Osteoblast (primary cell): ENCODE measurements at regions not wholly inside any gene's neighbourhood (a gene's known extent, or its start where the extent isn't known, plus 50 kb on each side); places are given as distances from the start of the nearest gene placed in this dataset.

ENCODE experiments used
- DNase-seq: peaks from one replicate; pipeline ENCODE4 v3.0.0; 2011; ENCODE audit warnings: low spot score, mixed read lengths; ENCODE audit not compliant: insufficient read length; ENCODE audit errors: missing footprints
- H2AFZ ChIP-seq: 2 replicates; pipeline ENCODE4 v1.6.0; 2011; ENCODE audit warnings: mild to moderate bottlenecking, low read length
- H3K27ac ChIP-seq: 2 replicates; pipeline ENCODE4 v1.5.1; 2011; ENCODE audit warnings: mild to moderate bottlenecking, low read depth, low read length, moderate library complexity
- H3K27me3 ChIP-seq: 2 replicates; pipeline ENCODE4 v1.6.0; 2012; ENCODE audit warnings: mild to moderate bottlenecking, control low read depth, inconsistent platforms, low read length, moderate library complexity; ENCODE audit not compliant: insufficient read depth
- H3K36me3 ChIP-seq: 2 replicates; pipeline ENCODE4 v1.5.1; 2011; ENCODE audit warnings: mild to moderate bottlenecking, low read length, control low read depth, moderate library complexity; ENCODE audit not compliant: insufficient read depth
- H3K4me1 ChIP-seq: 2 replicates; pipeline ENCODE4 v1.5.1; 2011; ENCODE audit warnings: mild to moderate bottlenecking, low read length, control low read depth, moderate library complexity; ENCODE audit not compliant: insufficient read depth
- H3K4me2 ChIP-seq: 2 replicates; pipeline ENCODE4 v1.6.0; 2011; ENCODE audit warnings: mild to moderate bottlenecking, low read length; ENCODE audit not compliant: insufficient read depth
- H3K4me3 ChIP-seq: fragments of 200-600 bp; sonication (generic); 3 replicates; pipeline ENCODE4 v1.5.1; 2012; ENCODE audit warnings: mild to moderate bottlenecking, low read length, inconsistent platforms; ENCODE audit not compliant: insufficient read depth
- H3K79me2 ChIP-seq: 2 replicates; pipeline ENCODE4 v1.6.0; 2012; ENCODE audit warnings: mild to moderate bottlenecking, low read length, control low read depth, inconsistent platforms; ENCODE audit not compliant: insufficient read depth
- H3K9me3 ChIP-seq: 2 replicates; pipeline ENCODE4 v1.5.1; 2011; ENCODE audit warnings: low read depth, low read length, control low read depth
- H4K20me1 ChIP-seq: 2 replicates; pipeline ENCODE4 v1.6.0; 2012; ENCODE audit warnings: mild to moderate bottlenecking, low read length, control low read depth; ENCODE audit not compliant: insufficient read depth
- TF ChIP-seq, protein P1 (sequence below): IDR thresholded peaks from 2 replicates; pipeline ENCODE4 v1.5.1; 2011; ENCODE audit warnings: mild to moderate bottlenecking, low read depth, low read length, moderate library complexity; ENCODE audit errors: extremely low read depth

DNA sequence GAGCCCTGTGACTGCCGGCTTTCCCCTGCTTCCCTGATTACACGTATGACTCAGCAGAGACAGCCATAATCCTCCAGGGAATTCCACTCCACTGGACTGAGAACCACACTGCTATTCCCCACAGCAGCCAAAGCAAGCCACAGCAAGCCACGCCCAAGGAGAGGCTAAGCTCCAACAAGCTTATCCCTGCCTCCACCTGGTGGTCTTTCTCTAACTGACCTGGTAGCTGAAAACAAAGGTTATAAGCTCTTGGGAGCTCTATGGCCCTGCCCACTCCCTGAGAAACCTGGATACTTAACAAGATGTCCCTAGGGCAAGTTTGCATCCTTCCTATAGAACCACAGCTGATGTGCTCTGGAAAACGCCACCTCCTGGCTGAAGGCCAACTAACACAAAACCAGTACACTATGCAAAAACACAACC is 613.7 kb upstream of the CDH18 start:
- TF ChIP-seq, protein P1, sequence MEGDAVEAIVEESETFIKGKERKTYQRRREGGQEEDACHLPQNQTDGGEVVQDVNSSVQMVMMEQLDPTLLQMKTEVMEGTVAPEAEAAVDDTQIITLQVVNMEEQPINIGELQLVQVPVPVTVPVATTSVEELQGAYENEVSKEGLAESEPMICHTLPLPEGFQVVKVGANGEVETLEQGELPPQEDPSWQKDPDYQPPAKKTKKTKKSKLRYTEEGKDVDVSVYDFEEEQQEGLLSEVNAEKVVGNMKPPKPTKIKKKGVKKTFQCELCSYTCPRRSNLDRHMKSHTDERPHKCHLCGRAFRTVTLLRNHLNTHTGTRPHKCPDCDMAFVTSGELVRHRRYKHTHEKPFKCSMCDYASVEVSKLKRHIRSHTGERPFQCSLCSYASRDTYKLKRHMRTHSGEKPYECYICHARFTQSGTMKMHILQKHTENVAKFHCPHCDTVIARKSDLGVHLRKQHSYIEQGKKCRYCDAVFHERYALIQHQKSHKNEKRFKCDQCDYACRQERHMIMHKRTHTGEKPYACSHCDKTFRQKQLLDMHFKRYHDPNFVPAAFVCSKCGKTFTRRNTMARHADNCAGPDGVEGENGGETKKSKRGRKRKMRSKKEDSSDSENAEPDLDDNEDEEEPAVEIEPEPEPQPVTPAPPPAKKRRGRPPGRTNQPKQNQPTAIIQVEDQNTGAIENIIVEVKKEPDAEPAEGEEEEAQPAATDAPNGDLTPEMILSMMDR: no peak
- DNase-seq: no peak
- H3K9me3 ChIP-seq: peaks cover 5% of the 10 kb centered on the region
- H3K4me1 ChIP-seq: no peaks in the 10 kb centered on the region
- no peak overlapping the region for H3K4me2 ChIP-seq
- no peaks in the 10 kb centered on the region for H4K20me1 ChIP-seq
- no peaks in the 10 kb centered on the region for H3K36me3 ChIP-seq
- H3K27me3 ChIP-seq: no peaks in the 10 kb centered on the region
- H3K27ac ChIP-seq: no peak overlapping the region
- no peak overlapping the region for H3K4me3 ChIP-seq
- H2AFZ ChIP-seq: no peak overlapping the region
- H3K79me2 ChIP-seq: no peaks in the 10 kb centered on the region

DNA sequence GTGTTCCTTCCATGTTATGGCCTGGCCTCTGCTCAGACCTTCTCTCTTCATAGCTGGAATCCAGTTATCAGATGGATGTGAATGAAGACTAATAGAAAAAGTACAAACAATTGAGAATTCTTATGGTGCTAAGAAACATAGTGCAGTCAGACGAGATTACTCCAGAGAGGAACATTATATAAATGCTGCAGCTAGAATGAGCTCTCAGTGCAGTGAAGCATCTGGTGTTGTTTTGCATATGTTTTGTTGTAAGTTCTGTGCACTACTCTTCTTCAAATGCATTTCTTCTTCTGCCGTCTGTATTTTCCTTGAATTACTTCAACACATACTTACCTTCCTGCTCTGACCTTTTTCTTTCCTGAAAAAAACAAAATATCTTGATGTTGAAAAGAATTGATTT is 602.4 kb upstream of the CDH18 start:
- Histone ChIP-seq H2AFZ (no peak overlapping the region), H3K36me3 (no peaks in the 10 kb centered on the region), H3K27me3 (no peaks in the 10 kb centered on the region), H3K79me2 (no peaks in the 10 kb centered on the region), H3K9me3 (peaks cover 2% of the 10 kb centered on the region), H3K4me2 (no peak overlapping the region), H3K4me1 (no peaks in the 10 kb centered on the region), H3K27ac (no peak overlapping the region), H3K4me3 (no peak overlapping the region), H4K20me1 (no peaks in the 10 kb centered on the region)
- TF ChIP-seq, protein P1: no peak
- no peak for DNase-seq

DNA sequence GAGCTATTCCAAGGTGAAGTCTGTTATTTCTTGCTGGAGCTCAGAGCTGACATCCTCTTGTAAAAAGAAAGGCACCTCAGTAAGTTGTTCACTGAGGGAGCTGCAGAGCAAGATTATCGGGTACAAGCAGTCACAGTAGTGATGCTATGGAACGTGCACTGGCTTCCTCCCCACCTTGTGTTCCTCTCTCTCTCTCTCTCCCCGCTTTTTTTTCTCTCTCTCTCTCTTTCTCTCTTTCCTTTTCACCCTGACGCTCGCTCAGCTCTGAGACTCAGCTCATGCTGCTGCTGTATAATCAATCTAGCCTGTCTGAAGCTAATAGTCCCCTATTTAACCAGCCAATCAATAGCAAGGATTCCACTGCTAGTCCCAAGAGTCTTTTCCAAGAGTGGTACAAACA is 587.6 kb upstream of the CDH18 start:
- H4K20me1 ChIP-seq: no peaks in the 10 kb centered on the region
- H2AFZ ChIP-seq: no peak overlapping the region
- TF ChIP-seq, protein P1: no peak
- no peak overlapping the region for H3K4me2 ChIP-seq
- H3K9me3 ChIP-seq: no peaks in the 10 kb centered on the region
- H3K27me3 ChIP-seq: no peaks in the 10 kb centered on the region
- H3K79me2 ChIP-seq: no peaks in the 10 kb centered on the region
- H3K36me3 ChIP-seq: no peaks in the 10 kb centered on the region
- H3K27ac ChIP-seq: no peak overlapping the region
- H3K4me1 ChIP-seq: no peaks in the 10 kb centered on the region
- DNase-seq: no peak
- no peak overlapping the region for H3K4me3 ChIP-seq

DNA sequence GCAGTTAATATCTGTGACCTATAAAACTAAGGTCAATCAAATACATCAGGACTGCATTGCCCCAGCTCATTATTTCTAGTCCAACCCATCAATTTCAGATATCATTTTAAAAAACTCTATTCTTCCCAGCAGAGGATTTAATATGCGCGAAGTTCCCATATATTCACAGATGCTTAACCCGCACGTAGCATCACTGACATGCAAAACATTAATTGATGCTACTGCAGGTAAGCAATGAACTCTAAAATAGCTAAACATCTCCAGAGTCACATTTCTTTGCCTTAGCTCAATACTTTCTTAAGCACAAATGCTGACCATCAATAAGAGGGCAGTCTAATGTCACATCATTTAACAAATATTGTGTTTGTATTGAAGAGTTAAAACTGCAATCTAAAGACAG is 586.6 kb upstream of the CDH18 start:
- DNase-seq: no peak
- H3K27me3 ChIP-seq: no peaks in the 10 kb centered on the region
- TF ChIP-seq, protein P1: no peak
- no peaks in the 10 kb centered on the region for H3K9me3 ChIP-seq
- no peaks in the 10 kb centered on the region for H3K36me3 ChIP-seq
- no peaks in the 10 kb centered on the region for H3K4me1 ChIP-seq
- H3K79me2 ChIP-seq: no peaks in the 10 kb centered on the region
- no peaks in the 10 kb centered on the region for H4K20me1 ChIP-seq
- H3K27ac ChIP-seq: no peak overlapping the region
- H3K4me2 ChIP-seq: no peak overlapping the region
- no peak overlapping the region for H2AFZ ChIP-seq
- H3K4me3 ChIP-seq: no peak overlapping the region
